ENCODE measurements at regions not wholly inside any gene's neighbourhood (a gene's known extent, or its start where the extent isn't known, plus 50 kb on each side); places are given as distances from the start of the nearest gene placed in this dataset.
A peak's percentile ranks its signal among the peaks of the same experiment; 100 is the strongest.

DNA sequence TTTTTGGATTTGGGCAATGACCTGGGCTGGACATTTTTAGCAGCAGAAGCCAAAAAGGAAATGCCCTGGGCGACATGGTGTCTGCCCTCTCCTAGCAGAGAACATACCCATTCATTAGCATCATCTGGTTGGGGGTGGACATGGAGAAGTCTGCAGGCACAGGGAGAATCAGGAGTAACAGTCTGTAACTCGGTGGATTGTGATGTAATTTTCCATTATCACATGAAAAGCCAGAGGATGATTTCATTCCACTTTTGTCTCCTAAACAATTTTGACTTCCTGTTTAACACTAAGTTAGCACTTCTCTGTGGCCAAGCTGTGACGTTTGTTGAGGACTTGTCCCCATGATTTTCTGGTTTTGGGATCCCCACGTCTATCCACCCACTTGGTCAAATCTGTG, 153.8 kb upstream of the HABP2 start:
- no peak for DNase-seq (ENCODE audit: low read depth, low spot score)
- no peak overlapping the region for H3K27ac ChIP-seq

DNA sequence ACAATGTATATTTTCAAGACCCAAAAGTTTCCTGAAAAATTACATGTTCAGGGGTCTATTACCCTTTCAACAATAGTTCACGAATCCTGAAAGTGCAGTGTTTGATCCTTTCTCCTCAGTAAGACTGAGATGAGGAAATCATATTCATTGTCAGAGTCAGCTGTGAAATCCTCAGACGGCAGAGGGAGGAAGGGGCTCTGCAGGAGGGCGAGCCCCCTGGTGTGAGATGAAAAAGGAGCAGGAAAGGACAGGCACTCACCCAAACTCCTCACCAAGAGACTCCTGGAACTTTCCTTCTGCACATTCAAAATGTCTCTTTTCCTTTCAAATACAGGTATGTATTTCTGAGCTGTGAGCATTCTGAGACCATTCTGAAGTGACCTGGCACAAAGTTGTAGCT, 150.3 kb upstream of the HABP2 start:
- H3K27ac ChIP-seq = no peak overlapping the region
- DNase-seq (ENCODE audit: low read depth, low spot score) = no peak

DNA sequence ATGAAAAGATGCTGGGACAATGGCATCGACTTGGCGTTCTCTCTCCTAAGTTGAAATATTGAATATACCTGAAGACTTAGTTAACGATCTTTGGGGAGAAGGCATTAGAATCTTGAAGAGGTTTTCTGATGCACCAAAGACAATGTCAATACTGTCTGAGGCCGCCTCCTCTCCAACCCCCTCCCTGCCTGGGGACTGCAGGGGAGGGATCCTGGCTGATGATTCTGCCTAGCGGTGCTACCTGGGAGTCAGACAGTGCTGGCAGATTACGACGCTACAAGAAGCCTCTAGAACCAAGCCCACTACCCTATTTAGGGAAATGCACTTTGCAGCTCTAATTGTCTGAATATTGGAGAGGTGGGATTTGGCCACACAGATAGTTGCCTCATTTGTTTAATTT, 145.6 kb upstream of the HABP2 start:
- DNase-seq (ENCODE audit: low read depth, low spot score) = no peak
- H3K27ac ChIP-seq = no peak overlapping the region

DNA sequence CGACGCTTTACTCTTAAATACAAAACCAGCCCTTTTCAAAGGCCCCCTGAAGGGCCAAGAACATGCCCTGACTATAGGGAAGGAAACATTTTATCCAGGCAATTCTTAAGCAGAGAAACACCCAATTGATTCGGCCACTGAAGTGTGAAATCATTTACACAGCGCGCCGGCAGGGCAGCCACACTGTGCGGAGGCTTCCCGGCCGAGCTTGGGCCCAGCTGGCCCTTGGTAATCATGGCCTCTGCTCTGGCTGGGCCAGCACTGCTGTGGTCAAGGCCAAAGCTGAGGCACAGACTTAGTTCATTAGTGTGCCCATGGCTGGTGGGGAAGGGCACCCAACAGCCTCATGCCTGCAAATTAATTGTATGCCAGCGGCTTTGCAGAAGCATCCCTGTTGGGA, 143.7 kb upstream of the HABP2 start:
- H3K27ac ChIP-seq = no peak overlapping the region
- no peak for DNase-seq (ENCODE audit: low read depth, low spot score)

DNA sequence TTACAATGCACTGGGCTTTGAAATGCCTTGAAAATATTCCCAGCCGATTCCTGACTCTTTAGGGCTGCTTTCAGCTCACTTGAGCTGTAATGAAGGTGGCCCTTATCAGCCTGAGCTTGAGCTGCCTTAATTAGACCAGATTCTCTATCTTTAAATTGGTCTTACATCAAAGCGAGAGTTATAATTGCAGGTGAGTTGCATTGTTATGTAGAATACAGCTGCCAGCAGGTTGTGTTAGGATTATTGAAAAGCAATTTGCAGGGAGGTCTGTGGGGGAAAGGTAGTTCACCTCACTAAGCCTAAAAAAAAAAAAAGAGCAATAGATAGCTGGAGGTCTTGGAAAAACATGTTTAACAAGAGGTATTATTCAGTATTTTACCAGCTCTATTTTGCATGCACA, 142.2 kb upstream of the HABP2 start:
- H3K27ac ChIP-seq = no peak overlapping the region
- DNase-seq (ENCODE audit: low read depth, low spot score) = no peak

DNA sequence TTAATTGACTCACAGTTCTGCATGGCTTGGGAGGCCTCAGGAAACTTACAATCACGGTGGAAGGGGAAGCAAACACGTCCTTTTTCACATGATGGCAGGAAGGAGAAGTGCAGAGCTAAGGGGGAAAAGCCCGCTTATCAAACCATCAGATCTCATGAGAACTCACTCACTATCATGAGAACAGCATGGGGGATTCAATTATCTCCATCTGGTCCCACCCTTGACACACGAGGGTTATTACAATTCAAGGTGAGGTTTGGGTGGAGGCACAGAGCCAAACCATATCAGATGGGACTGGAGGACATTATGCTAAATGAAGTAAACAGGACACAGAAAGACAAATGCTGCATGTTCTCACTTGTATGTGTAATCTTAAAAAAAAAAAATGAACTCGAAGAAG, 141.4 kb upstream of the HABP2 start:
- no peak for DNase-seq (ENCODE audit: low read depth, low spot score)
- no peak overlapping the region for H3K27ac ChIP-seq

DNA sequence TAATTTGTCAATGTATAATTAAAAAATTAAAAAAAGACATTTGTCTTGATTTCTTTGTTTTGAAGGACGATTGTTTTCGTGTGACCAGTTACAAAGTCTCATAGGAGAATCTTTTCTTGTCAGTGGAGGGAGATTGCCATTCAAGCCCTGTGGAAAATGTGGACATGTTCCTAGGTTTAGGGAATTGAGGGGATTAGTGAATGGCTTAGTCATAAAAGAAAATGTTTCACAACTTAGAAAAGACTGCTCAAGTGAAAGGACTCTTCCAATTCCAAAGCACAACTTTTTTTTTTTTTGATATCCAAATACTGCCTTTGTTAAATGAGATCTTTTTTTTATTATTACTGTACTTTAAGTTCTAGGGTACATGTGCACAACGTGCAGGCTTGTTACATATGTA, 140.7 kb upstream of the HABP2 start:
- no peak for DNase-seq (ENCODE audit: low read depth, low spot score)

DNA sequence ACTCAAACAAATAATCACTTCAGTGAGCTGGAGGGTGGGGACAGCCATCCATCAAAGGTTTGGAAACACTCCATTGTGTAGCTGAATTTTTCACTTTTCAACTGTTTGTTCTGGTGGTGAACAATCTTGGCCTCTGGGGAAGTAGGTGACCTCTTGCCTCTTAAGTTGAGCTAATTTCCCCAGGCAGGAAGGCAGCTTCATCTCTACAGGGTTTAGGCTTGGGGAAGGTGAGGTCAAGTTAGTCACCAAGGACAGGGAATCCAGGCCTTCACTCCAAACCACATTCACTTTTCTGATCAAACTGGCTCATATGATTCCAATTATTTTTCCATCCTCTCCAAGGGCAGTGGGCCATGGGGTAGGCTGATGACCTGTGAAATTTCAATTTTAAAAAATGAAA, 138.3 kb upstream of the HABP2 start:
- DNase-seq (ENCODE audit: low read depth, low spot score) = no peak
- H3K27ac ChIP-seq = no peak overlapping the region

More for the DNA sequence above, 140.7 kb upstream of the HABP2 start:
- H3K27ac ChIP-seq = no peak overlapping the region

DNA sequence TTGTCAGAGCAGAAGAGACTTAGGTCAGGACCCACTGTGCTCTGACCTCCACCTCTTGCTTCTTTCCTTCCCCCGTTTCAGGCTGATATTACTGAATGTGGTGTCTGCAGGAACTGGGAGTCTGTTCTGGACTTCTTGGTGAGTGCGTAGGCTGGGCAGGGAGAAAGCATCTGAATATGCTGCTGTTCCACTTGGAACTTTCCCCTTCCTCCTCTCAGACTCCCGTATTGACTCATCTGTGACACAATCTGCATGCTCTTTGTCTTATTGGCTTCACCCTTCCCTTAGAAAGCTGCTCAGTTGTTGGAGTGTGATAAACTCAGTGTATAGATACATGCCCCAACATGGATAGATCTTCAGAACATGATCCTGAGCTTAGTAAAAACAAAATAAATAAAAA, 137.6 kb upstream of the HABP2 start:
- DNase-seq (ENCODE audit: low read depth, low spot score) = peak; percentile 12
- no peak overlapping the region for H3K27ac ChIP-seq

DNA sequence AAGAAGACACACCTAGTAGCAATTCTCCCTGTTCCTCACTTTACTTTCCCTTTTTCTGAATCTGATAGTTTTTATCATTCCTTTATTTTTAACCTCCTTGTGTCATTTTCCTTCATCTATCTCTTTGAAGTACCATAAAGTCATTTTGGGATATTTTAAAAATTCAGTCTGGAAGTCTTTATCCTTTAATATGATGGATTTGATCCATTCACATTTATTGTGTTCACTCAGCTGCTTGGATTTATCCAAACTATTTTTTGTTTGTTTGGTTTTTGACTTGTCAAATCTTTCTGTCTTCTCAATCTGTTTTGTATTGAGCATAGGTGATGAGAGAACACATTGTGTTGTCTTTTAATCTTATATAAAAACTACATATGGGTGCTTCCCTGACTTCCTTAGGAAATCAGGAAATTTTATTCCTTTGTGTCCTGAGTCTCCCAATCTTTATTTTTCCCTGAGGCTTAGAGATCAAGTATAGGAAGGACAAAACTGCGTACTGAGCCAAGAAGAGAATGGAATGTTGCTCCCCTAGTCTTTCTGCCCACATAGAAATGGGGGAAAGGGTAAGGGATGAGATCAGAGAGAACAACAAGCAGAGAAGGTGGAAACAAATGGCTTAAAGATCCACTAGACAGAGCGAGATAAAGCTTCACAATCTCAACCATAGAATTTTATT, 132.7 kb upstream of the HABP2 start:
- H3K27ac ChIP-seq = no peak overlapping the region
- no peak for DNase-seq (ENCODE audit: low read depth, low spot score)

DNA sequence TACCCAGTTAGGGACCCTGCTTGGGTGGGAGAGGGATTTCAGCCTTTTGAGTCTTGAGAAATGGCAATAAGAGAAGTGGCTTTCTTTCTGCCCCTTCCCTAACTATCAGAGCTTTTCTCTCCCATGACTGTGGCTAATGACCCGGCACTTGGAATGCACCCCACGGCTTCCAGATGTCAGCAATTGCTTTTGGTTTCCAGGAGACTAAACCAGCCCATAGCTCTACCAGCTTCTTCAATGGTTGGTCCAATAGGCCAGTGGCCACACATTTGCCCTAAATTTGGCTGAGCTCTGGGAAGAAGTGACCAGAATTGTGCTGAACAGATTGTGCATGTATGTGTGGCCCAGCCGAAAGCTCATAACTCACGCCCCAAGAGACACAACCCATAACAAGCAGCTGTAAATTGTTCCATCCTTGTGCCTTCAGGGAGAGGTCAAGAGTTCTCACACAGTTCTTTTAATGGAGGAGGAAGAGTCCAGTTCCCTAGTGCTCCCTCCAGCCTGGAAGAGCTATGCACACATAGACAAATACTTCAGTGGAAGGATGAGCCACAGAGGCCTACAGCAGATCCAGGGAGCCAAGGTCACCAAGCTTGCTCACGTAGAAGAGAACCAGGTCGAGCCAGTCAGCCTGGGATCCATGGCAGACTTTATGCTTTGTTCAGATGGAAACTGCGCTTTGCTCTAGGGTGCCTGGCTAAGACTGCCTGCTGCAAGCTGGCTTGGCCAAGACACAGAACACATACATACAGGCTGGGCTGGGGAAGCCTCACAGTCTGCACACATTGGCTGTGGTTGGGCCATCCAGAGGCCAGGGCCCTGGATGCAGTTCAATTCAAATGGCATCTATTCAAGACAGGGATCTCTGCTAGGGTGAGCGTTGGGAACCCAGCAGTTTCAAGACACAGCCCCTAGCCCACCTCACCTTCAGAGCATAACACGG, 131.8 kb upstream of the HABP2 start:
- no peak for DNase-seq (ENCODE audit: low read depth, low spot score)
- H3K27ac ChIP-seq = no peak overlapping the region

DNA sequence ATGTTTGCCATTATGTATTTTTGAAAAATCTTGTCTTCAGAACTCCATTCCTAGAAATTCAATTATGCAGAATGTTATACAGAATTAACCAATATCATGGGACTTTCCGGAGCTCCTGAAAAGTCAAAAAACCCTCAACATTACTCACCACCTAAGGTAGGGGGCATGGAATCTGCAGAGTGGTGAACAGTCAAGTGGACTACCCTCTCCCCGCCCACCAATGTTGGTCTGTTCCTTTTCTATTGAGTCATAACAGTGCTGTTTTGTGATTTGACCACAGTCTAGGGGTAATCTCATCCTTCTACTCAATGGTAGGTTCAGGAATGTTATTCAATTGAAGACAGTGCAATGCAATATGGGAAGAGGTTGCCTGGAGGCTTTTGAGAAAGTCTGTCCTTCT, 130.5 kb upstream of the HABP2 start:
- H3K27ac ChIP-seq = no peak overlapping the region
- DNase-seq (ENCODE audit: low read depth, low spot score) = no peak

DNA sequence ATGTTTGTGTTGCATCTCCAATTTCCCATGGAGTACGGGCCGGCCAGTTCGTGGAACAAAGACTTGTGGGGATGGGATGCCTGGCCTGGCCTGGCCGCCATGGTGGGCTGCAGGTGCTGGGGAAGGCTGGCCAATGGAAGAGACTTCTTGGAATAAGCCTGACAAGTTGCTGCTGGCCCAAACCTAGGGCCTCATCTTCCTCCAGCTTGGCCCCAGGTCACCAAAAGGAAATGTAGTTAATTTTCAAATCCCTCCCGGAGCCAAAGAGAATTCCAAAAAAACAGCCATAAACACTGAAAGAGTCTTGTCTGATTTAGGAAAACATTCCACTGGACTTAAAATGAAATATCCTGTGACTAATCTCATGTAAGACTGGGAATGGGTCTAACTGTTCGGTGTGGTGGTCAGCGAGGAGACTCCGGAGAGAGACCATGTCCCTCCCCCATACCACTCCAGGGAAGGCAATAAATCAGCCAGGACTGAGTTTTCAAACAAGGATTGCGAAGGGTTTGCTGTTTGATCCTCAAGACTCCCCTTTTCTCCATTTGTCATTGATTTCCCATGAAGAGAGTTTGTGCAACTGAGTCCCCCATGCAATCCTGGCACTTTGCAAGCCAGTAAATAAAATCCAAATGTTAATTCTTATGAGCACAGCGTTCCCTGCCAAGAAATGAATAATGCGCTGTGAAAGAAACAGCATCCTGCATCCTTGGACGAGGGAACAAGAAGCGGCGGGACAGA, 128.7 kb upstream of the HABP2 start:
- no peak for DNase-seq (ENCODE audit: low read depth, low spot score)
- H3K27ac ChIP-seq = no peak overlapping the region

DNA sequence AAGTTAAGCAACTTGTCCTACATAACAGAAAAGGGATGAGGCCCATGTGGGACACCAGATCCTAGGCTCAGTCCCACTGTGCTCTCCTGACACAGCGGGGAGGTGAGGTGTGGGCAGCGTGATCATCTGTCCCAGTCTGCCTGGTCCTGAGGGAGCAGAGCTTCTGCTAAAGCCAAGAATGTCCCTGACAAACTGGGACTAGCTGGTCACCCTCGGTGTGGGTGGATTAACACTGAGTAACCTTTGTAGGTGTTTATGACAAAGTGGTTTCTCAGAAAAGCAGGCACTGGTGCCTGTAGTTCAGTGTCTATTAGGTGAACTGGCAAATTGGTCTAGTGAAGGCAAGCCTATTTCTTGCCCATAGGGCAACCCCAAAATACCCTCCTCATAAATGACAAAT, 127.8 kb upstream of the HABP2 start:
- H3K27ac ChIP-seq = no peak overlapping the region
- DNase-seq (ENCODE audit: low read depth, low spot score) = no peak

DNA sequence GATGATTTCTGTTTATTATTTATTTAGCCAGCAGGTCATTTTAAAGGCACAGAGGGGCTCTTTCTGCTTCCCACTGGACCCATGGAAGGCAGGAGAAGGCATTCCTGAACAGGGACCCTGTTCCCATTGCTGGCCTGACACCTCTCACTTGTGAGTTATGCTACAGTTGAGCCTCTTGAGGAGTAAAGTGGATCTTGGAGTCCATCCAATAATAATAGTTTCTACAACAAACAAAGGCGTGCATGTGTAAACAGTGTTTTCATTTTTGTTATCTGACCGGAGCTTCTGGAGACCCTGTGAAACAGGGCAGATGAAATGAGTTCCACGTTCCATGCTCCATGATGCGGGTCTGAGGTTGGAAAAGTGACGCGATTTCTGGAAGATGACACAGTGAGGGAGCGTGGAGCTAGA, 127.3 kb upstream of the HABP2 start:
- DNase-seq (ENCODE audit: low read depth, low spot score) = no peak
- no peak overlapping the region for H3K27ac ChIP-seq

DNA sequence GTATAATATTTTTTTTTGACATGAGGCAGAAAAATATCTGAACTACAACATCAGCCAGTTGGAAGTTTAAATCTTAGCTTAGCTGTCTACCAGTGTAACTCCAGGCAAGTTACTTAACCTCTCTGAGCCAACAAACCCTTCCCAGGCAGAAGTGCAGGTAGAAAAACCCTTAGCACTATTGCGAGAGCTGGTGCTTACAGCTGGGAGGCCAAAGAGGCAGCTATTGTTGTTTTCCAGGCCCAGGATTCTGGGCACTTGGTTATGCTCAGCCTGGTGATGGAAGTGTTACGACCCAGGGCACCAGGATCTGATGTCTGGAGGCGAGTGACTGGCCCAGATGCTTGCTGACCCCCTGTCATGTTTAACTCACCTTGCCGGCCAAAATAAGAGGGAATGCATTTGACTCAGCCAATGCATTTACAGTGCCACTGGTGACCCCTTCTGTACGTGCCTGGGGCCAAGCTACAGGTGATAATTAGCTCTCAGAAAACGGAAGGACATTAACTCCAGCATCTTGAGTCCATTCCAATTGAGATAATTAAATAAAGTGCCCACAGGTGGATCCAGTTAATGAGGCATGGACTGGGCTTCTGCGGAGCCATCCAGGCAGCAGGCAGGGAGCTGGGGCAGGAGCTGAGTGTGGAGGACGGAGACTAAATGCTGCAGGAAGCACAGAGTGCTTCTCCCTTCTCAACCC, 126.5 kb upstream of the HABP2 start:
- no peak overlapping the region for H3K27ac ChIP-seq
- no peak for DNase-seq (ENCODE audit: low read depth, low spot score)

DNA sequence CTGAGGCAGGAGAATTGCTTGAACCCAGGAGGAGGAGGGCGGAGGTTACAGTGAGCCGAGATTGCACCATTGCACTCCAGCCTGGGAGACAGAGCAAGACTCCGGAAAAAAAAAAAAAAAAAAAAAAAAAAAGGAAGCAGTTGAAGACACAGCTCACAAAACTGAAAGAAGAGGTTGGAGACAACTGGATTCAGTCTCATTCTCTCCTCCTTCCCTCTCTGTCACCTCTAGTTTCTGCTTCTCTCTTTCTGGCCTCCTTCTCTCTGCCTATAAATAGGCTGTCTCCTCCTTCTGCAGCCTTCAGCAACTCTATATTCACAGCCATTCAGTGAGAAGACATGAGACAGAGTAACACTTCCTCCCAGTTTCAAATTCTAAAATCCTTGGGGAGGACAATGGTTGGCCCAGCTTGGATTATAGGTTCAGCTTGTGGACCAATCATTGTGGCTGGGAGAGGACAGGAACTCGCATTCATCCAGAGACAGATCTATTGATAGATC, 125.6 kb upstream of the HABP2 start:
- H3K27ac ChIP-seq = no peak overlapping the region
- no peak for DNase-seq (ENCODE audit: low read depth, low spot score)

DNA sequence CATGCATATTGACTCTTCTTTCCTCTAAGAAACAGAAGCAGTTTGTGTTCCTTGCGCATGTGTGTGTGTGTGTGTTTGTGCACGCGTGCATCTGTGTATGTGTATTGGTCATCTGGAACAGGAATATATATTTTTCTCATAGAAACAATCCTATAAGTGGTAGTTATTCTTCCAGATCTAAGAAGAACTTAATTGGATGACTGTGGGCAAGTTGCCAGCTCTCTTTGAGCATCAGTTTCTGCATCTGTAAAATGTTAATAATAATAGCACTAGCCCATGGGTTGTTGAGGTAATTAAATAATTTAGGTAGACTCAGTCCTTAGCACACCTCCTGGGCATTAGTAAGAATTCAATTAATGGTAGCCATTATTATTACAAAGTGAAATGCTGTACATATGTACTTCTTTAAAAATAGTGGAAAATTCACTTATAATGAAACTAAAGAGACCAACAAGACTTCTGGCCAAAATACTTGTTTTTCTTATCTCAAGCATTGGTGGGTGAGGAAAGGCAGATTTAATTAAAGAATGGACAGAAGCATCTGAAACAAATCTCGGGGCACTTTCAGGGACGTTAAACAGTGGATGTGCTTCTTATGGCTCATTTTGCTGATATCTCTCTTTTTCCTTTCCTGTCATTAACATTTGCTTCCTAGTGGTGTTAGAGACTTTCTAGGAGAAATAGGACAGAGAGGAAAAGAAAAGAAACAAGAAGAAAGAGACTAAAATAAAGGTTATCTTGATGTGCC, 124.9 kb upstream of the HABP2 start:
- H3K27ac ChIP-seq = no peak overlapping the region
- no peak for DNase-seq (ENCODE audit: low read depth, low spot score)

DNA sequence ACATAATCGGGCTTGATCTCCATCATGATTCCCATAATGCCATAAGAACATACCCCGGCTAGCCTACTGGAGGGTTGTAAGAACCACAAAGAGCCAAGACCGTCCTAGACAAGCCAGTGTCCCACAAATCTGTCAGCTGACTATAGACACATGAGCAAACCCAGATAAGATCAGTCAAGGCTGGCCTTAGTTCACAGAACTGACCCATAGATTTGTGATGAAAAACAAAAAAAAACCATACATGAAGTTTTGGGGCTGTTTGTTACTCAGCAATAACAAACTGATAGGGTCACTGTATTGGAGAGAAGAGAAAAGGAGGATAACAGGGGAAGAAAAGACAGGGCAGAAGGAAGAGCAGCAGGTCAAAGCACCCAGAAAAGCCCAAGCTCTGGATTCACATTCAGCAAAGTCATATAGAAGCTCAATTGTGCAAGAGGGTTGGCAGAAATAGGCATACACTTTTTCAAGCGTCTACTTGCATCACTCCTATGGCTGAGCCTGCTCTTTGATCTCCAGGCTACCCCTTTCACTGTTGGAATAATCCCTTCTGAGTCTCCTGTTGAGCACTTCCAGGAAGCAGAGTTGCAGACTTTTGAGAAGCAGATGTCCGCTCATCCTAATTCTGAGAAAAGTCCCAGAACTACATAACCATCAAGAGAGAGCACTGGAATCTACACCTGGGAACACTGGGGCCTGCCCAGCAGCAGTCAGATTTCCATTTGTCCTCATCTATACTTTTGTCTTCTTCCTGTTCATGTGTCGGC, 122.0 kb upstream of the HABP2 start:
- DNase-seq (ENCODE audit: low read depth, low spot score) = no peak
- H3K27ac ChIP-seq = no peak overlapping the region
